ENCODE measurements at regions not wholly inside any gene's neighbourhood (a gene's known extent, or its start where the extent isn't known, plus 50 kb on each side); places are given as distances from the start of the nearest gene placed in this dataset.

DNA sequence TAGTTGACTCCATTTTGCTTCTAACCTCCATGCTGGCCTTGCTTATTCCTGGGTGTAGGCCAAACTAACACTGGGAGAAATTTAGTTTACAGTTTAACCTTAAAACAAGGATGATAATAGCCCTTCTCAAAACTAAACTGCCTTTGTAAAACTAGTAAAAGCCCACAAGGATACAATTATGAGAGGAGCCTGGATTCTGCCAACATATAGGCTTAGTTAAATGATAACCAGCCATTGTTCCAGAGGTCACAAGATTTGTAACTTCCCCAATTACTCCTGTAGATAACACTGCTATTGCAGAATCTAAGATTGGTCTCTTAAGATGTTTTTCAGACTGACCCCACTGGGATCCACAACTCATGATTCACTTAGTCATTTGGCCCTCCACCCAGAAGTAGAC, 2300.3 kb upstream of the C9orf72 start:
- Histone ChIP-seq H3K4me1 (replicated peaks in 1 of 4; ENCODE audit: control insufficient read depth in 3 of 4, insufficient read depth in 4 of 4, low read length in 3 of 4) (no peaks in the 10 kb centered on the region; a peak in 1 of 7 replicates), H3K56ac (replicated peaks; ENCODE audit: insufficient read length, low read depth, low read length) (no peak overlapping the region), H3K4ac (replicated peaks; ENCODE audit: insufficient read length, low read depth, low read length) (no peak overlapping the region), H4K91ac (replicated peaks; ENCODE audit: insufficient read length, low read length) (no peak overlapping the region), H3K23me2 (ENCODE audit: low read depth, low read length) (no peaks in the 10 kb centered on the region), H3K36me3 (ENCODE audit: control insufficient read depth in 2 of 4, insufficient read depth in 4 of 4, low read length in 3 of 4) (no peaks in the 10 kb centered on the region), H2BK15ac (ENCODE audit: low read length) (no peak overlapping the region), H4K20me1 (replicated peaks in 1 of 2; ENCODE audit: control insufficient read depth in 1 of 2, insufficient read depth in 2 of 2, low read length in 2 of 2) (no peaks in the 10 kb centered on the region), H3K27me3 (replicated peaks in 1 of 4; ENCODE audit: control insufficient read depth in 3 of 4, extremely low read depth in 1 of 4, insufficient read depth in 3 of 4, low read length in 3 of 4) (no peaks in the 10 kb centered on the region), H3K4me3 (ENCODE audit: extremely low read depth in 1 of 4, insufficient read depth in 2 of 4, low read depth in 3 of 4, low read length in 4 of 4) (no peak overlapping the region), H3K9me3 (ENCODE audit: insufficient read depth in 2 of 2, low read depth in 1 of 2, low read length in 1 of 2) (no peaks in the 10 kb centered on the region), H2BK120ac (replicated peaks; ENCODE audit: low read depth, low read length) (no peak overlapping the region), H4K8ac (ENCODE audit: extremely low read depth, insufficient read depth, low read length) (no peak overlapping the region), H4K5ac (ENCODE audit: insufficient read length, low read depth, low read length) (no peak overlapping the region), H3K79me2 (ENCODE audit: control insufficient read depth in 1 of 2, insufficient read depth in 2 of 2, low read length in 2 of 2) (no peaks in the 10 kb centered on the region), H3K23ac (ENCODE audit: insufficient read length) (no peak overlapping the region), H2BK12ac (ENCODE audit: low read depth, low read length) (no peak overlapping the region), H3K14ac (ENCODE audit: insufficient read length) (no peak overlapping the region), H2AFZ (ENCODE audit: low read length) (no peak overlapping the region), H2AK5ac (ENCODE audit: low read depth, low read length) (no peak overlapping the region), H3K18ac (ENCODE audit: extremely low read depth, low read length) (no peak overlapping the region), H3K79me1 (ENCODE audit: low read depth, low read length) (no peaks in the 10 kb centered on the region), H3K9ac (replicated peaks in 1 of 4; ENCODE audit: extremely low read depth in 1 of 4, low read depth in 3 of 4, low read length in 3 of 4) (no peak overlapping the region), H3K4me2 (ENCODE audit: insufficient read depth in 1 of 2, low read depth in 2 of 2, low read length in 2 of 2) (no peak overlapping the region), H2BK20ac (ENCODE audit: low read length) (no peak overlapping the region), H3K27ac (ENCODE audit: low read depth, low read length) (no peak overlapping the region), H2BK5ac (ENCODE audit: low read depth, low read length) (no peak overlapping the region)
- FAIRE-seq = no peak
- no peak for DNase-seq (ENCODE audit: low read depth in 1 of 2, low spot score in 2 of 2)
- ChIA-PET CTCF (ENCODE audit: partially characterized antibody) (no interaction called here), POLR2A (ENCODE audit: partially characterized antibody) (no interaction called here)
- TF ChIP-seq JUND (IDR thresholded peaks at IDR 0.05; ENCODE audit: low read length) (no peak), TEAD4 (IDR thresholded peaks at IDR 0.05; ENCODE audit: low read depth, low read length) (no peak)
